ENCODE measurements at regions not wholly inside any gene's neighbourhood (a gene's known extent, or its start where the extent isn't known, plus 50 kb on each side); places are given as distances from the start of the nearest gene placed in this dataset.

- Mint-ChIP-seq H3K9me3 (ENCODE audit: low read depth) (no peaks in the 10 kb centered on the region), H3K4me1 (ENCODE audit: low read depth) (peaks cover 6% of the 10 kb centered on the region), H3K36me3 (ENCODE audit: insufficient read depth) (no peaks in the 10 kb centered on the region), H3K4me3 (ENCODE audit: low read depth) (no peak overlapping the region), H3K27me3 (peaks cover 15% of the 10 kb centered on the region), H3K27ac (no peak overlapping the region)
- DNase-seq (ENCODE audit: low spot score, unreplicated experiment) = no peak
- no peak for TF ChIP-seq CTCF (IDR thresholded peaks at IDR 0.05; ENCODE audit: unreplicated experiment)
Observed at GRCh38 chr5:134464988-134465815, 53.5 kb upstream of the CDKN2AIPNL start.

- Mint-ChIP-seq H3K36me3 (ENCODE audit: insufficient read depth) (no peaks in the 10 kb centered on the region), H3K4me1 (ENCODE audit: low read depth) (peaks cover 6% of the 10 kb centered on the region), H3K27ac (no peak overlapping the region), H3K27me3 (peaks cover 15% of the 10 kb centered on the region), H3K9me3 (ENCODE audit: low read depth) (no peaks in the 10 kb centered on the region), H3K4me3 (ENCODE audit: low read depth) (no peak overlapping the region)
- no peak for DNase-seq (ENCODE audit: low spot score, unreplicated experiment)
- no peak for TF ChIP-seq CTCF (IDR thresholded peaks at IDR 0.05; ENCODE audit: unreplicated experiment)
Observed at GRCh38 chr5:134463991-134464760, 52.5 kb upstream of the CDKN2AIPNL start.

GRCh38 chr5:134463176-134463720 is 51.6 kb upstream of the CDKN2AIPNL start:
- Mint-ChIP-seq H3K9me3 (ENCODE audit: low read depth) (no peaks in the 10 kb centered on the region), H3K27ac (no peak overlapping the region)

GRCh38 chr5:134462761-134463160 is 51.1 kb upstream of the CDKN2AIPNL start:
- peaks cover 6% of the 10 kb centered on the region for H3K4me1 Mint-ChIP-seq (ENCODE audit: low read depth)
- DNase-seq (ENCODE audit: low spot score, unreplicated experiment) = no peak
- no peak for TF ChIP-seq CTCF (IDR thresholded peaks at IDR 0.05; ENCODE audit: unreplicated experiment)
- H3K27me3 Mint-ChIP-seq = peaks cover 15% of the 10 kb centered on the region
- H3K36me3 Mint-ChIP-seq (ENCODE audit: insufficient read depth) = no peaks in the 10 kb centered on the region
- no peak overlapping the region for H3K27ac Mint-ChIP-seq
- H3K9me3 Mint-ChIP-seq (ENCODE audit: low read depth) = no peaks in the 10 kb centered on the region
- no peak overlapping the region for H3K4me3 Mint-ChIP-seq (ENCODE audit: low read depth)

More at GRCh38 chr5:134463176-134463720, 51.6 kb upstream of the CDKN2AIPNL start:
- no peak for DNase-seq (ENCODE audit: low spot score, unreplicated experiment)
- Mint-ChIP-seq H3K4me3 (ENCODE audit: low read depth) (no peak overlapping the region), H3K4me1 (ENCODE audit: low read depth) (peaks cover 6% of the 10 kb centered on the region), H3K36me3 (ENCODE audit: insufficient read depth) (no peaks in the 10 kb centered on the region), H3K27me3 (peaks cover 15% of the 10 kb centered on the region)
- TF ChIP-seq CTCF (IDR thresholded peaks at IDR 0.05; ENCODE audit: unreplicated experiment) = no peak

- peaks cover 6% of the 10 kb centered on the region for H3K4me1 Mint-ChIP-seq (ENCODE audit: low read depth)
- H3K36me3 Mint-ChIP-seq (ENCODE audit: insufficient read depth) = no peaks in the 10 kb centered on the region
- TF ChIP-seq CTCF (IDR thresholded peaks at IDR 0.05; ENCODE audit: unreplicated experiment) = no peak
- peak overlapping the region; percentile 4 for H3K27ac Mint-ChIP-seq
- H3K4me3 Mint-ChIP-seq (ENCODE audit: low read depth) = no peak overlapping the region
- H3K9me3 Mint-ChIP-seq (ENCODE audit: low read depth) = no peaks in the 10 kb centered on the region
- no peak for DNase-seq (ENCODE audit: low spot score, unreplicated experiment)
- peaks cover 14% of the 10 kb centered on the region for H3K27me3 Mint-ChIP-seq
Observed at GRCh38 chr5:134462047-134462575, 50.4 kb upstream of the CDKN2AIPNL start.

Measured in progenitor cell of endocrine pancreas (in vitro differentiated cells).